AG10803 (cell line): ENCODE measurements at regions not wholly inside any gene's neighbourhood (a gene's known extent, or its start where the extent isn't known, plus 50 kb on each side); places are given as distances from the start of the nearest gene placed in this dataset.
"Not testable (repeated sequence)": the region's sequence is repeated elsewhere in the genome, so short reads cannot be mapped to it uniquely, and the experiment has no call there.

Experiments
- DNase-seq: peaks from one replicate; pipeline ENCODE4 v3.0.0; 2010; ENCODE audit warnings: low read depth
- H3K4me3 ChIP-seq: 2 replicates; pipeline ENCODE4 v1.5.1; 2011; ENCODE audit warnings: mild to moderate bottlenecking, low read length, control low read depth
- CTCF ChIP-seq: conservative IDR thresholded peaks from 2 replicates; pipeline ENCODE4 v1.5.1; 2011; ENCODE audit warnings: mild to moderate bottlenecking, low read length, control low read depth, inconsistent platforms

- H3K4me3 ChIP-seq, result no peak overlapping the region
- no peak for DNase-seq
Measured at GRCh38 chr1:187038784-187039183, 210.0 kb downstream of the PLA2G4A start.

GRCh38 chr1:187041104-187041503 is 212.4 kb downstream of the PLA2G4A start:
- no peak for DNase-seq
- no peak overlapping the region for H3K4me3 ChIP-seq
- TF ChIP-seq CTCF, result no peak

More at GRCh38 chr1:187038784-187039183, 210.0 kb downstream of the PLA2G4A start:
- TF ChIP-seq CTCF, result no peak

DNA sequence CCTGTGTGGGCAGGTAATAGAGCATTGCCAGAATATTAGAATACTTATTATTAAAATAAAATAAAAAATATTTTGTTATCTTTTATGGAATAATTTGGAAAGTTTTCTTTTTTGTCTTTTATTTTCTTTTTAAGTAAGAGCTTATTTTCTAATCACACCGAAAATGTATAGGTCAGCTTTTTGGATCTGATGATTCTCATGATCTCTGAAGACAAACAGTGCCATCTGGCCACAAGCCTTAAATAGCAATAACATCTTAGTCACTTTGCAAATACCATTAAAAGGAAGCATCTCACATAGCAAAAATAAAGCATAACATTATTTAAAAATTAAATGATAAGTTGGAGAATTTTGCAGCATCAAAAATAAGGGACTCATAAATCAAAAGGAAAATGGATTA is 213.8 kb downstream of the PLA2G4A start:
- TF ChIP-seq CTCF, result no peak
- no peak for DNase-seq
- H3K4me3 ChIP-seq, result no peak overlapping the region

DNA sequence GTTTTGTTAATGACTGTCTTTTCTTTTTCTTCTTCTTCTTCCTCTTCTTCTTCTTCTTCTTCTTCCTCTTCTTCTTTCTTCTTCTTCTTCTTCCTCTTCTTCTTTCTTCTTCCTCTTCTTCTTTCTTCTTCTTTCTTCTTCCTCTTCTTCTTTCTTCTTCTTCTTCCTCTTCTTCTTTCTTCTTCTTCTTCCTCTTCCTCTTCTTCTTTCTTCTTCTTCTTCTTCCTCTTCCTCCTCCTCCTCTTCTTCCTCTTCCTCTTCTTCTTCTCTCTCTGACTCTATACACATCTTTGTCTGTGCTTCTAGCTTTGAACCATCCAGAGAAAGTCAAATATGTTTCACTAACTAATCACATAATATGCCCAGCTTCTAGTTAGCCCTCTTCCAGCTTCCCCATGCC is 214.7 kb downstream of the PLA2G4A start:
- not testable (repeated sequence) for H3K4me3 ChIP-seq, DNase-seq

DNA sequence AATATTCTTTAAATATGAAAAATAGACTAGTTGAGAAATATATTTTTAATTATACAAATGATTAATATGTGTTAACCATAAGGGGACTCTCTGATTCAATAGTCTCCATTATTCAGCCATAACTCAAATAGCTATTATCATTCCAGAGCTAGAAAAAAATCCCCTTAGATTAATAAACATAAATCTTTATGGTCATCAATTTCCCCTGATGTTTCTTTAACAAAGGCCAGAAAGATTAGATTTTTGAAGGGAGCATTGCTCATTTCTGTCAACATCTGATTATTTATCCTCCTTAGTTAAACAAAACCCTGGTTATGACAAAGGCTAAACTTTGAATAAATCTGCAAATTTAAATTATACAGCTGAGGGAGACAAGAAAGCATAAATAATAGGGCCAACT is 215.7 kb downstream of the PLA2G4A start:
- H3K4me3 ChIP-seq, result no peak overlapping the region
- TF ChIP-seq CTCF, result no peak
- DNase-seq, result no peak

DNA sequence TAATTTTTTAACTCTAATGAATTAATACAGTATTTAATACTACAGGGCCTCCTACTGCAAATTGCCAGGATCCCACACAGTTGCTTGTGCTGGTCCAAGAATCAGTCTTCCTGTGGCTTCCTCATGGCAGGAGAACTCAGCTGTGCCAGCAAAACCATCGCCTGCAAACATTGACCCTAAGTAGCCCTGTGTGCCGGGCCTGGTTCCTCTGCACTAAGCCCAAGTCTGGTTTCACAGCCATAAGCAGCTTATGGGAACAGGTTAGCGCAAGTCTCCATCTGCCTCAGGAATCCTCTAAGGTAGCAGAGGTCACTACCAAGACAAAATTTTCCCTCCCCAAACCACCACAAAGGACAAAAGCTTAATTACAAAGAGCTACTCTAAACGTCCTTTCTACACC is 216.6 kb downstream of the PLA2G4A start:
- no peak for DNase-seq
- TF ChIP-seq CTCF, result no peak
- H3K4me3 ChIP-seq, result no peak overlapping the region

DNA sequence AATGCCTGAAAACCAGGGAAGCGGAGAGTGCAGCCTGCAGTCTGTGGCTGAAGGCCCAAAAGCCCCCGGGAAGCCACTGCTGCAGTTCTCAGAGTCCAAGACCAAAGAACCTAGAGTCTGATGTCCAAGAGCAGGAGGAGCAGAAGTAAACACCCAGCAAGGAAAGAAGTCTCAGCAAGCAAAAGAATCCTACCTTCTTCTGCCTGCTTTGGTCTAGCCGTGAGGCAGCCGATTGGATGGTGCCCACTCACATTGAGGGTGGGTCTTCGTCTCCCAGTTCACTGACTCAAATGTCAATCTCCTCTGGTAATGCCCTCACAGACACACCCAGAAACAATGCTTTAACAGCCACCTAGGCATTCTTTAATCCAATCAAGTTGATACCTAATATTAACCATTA is 217.5 kb downstream of the PLA2G4A start:
- TF ChIP-seq CTCF, result no peak
- DNase-seq, result no peak

GRCh38 chr1:187047298-187047697 is 218.5 kb downstream of the PLA2G4A start:
- TF ChIP-seq CTCF, result no peak
- no peak for DNase-seq
- no peak overlapping the region for H3K4me3 ChIP-seq

More for the DNA sequence above, 217.5 kb downstream of the PLA2G4A start:
- no peak overlapping the region for H3K4me3 ChIP-seq
